NB4 (cell line): ENCODE measurements at regions not wholly inside any gene's neighbourhood (a gene's known extent, or its start where the extent isn't known, plus 50 kb on each side); places are given as distances from the start of the nearest gene placed in this dataset.

Source experiments
- MYC ChIP-seq: IDR thresholded peaks from 2 replicates; pipeline ENCODE4 v1.6.1; 2011; ENCODE audit warnings: low read depth, low read length
- POLR2A ChIP-seq: IDR thresholded peaks from 2 replicates; pipeline ENCODE4 v1.6.1; 2011; ENCODE audit warnings: mild to moderate bottlenecking; ENCODE audit not compliant: insufficient read length; ENCODE audit errors: extremely low read depth
- TF ChIP-seq, protein P1 (sequence below): IDR thresholded peaks from one replicate; pipeline ENCODE4 v1.5.1; 2012; ENCODE audit warnings: low read depth, low read length

DNA sequence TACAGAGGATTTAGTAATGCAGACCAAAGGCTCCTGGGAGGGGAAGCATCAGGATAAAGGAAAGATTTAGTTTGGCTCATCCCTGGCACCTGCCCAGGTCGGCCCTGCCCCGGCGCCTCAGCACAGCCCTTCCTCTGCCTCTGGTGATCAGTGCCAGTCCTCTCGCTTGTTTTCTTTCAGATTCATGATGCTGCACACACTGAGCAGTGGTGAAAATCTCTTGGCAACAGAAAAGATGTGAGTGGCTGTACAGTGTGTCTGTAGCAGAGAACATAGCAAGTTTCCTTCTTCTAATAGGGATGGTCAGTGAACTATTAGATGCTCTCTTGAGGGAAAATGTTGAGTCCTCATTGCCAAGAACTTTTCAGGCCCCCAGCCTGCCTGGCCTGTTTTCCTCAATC is 994.1 kb downstream of the KCNMA1 start:
- TF ChIP-seq, protein P1, sequence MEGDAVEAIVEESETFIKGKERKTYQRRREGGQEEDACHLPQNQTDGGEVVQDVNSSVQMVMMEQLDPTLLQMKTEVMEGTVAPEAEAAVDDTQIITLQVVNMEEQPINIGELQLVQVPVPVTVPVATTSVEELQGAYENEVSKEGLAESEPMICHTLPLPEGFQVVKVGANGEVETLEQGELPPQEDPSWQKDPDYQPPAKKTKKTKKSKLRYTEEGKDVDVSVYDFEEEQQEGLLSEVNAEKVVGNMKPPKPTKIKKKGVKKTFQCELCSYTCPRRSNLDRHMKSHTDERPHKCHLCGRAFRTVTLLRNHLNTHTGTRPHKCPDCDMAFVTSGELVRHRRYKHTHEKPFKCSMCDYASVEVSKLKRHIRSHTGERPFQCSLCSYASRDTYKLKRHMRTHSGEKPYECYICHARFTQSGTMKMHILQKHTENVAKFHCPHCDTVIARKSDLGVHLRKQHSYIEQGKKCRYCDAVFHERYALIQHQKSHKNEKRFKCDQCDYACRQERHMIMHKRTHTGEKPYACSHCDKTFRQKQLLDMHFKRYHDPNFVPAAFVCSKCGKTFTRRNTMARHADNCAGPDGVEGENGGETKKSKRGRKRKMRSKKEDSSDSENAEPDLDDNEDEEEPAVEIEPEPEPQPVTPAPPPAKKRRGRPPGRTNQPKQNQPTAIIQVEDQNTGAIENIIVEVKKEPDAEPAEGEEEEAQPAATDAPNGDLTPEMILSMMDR, result no peak
- TF ChIP-seq POLR2A, result no peak
- no peak for TF ChIP-seq MYC
